Colonic mucosa (tissue), 4 donors: ENCODE measurements at regions not wholly inside any gene's neighbourhood (a gene's known extent, or its start where the extent isn't known, plus 50 kb on each side); places are given as distances from the start of the nearest gene placed in this dataset.
A peak's percentile ranks its signal among the peaks of the same experiment; 100 is the strongest.

ENCODE experiments used
- DNase-seq: peaks from one replicate; pipeline ENCODE4 v3.0.0-alpha.2; 2020
- H3K27ac ChIP-seq: fragments of 200-600 bp; one replicate; pipeline ENCODE4 v1.8.0; 2021
- H3K27me3 ChIP-seq: fragments of 200-600 bp; one replicate; pipeline ENCODE4 v1.8.0; 2021
- H3K36me3 ChIP-seq: fragments of 200-600 bp; one replicate; pipeline ENCODE4 v1.8.0; 2021
- H3K4me1 ChIP-seq: fragments of 200-600 bp; one replicate; pipeline ENCODE4 v1.8.0; 2021; ENCODE audit warnings: mild to moderate bottlenecking
- H3K4me3 ChIP-seq: fragments of 200-600 bp; one replicate; pipeline ENCODE4 v1.8.0; 2021
- H3K9ac ChIP-seq, 2 donors: one replicate each; pipeline ENCODE4 v1.7.0; 2013; ENCODE audit warnings: control low read depth in 2 of 2, low read depth in 2 of 2, low read length in 2 of 2
- H3K9me3 ChIP-seq: fragments of 200-600 bp; one replicate; pipeline ENCODE4 v1.8.0; 2021
- CTCF ChIP-seq: fragments of 200-600 bp; IDR thresholded peaks from one replicate; pipeline ENCODE4 v1.8.0; 2022; ENCODE audit warnings: antibody characterized with exemption, mild to moderate bottlenecking
- intact Hi-C: fragments of 100-400 bp; cut with DNase I; formaldehyde crosslinking; loops from one replicate; pipeline ENCODE4 v1.14.1; 2022
- donor health status: healthy.
- donor health status: DM: no; HTN: no; CAD: no.
- donor health status: DM: no; HTN: no; CAD: no.

DNA sequence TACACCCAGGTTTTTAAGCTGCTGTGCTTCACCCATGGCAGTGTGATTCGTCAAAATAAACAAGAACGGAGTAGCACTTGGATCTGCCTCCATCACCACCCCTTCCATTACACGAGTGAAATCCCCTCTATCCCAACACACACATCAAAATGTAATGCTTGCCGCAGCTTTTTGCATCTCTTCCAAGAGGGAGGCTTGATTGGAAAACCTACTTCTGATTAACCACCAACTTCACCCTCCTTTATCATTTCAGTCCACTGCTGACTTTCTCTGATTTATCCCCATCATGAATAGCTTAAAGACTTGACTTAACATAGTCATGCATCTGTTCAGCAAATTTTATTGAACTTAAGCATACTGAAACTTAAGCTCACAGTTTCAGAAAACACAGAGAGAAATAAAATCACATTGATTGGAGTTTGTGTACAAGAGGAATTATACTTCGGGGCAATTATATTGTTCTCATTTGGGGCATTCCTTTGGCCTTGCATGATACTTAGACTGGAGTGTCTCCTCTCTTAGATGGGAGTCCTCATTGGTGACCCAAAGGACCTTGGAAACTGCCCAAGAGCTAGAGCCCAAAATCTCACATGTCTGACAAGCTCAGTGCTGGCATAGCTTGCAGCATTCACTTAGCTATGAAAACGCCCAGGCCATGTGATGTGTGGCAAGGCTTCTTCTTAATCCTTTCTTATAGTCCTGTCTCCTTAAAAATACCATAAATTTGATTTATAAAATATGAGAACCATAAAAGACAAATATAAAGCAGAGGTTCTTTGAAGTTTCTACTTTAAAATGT lies 124.3 kb upstream of the UMPS start:
- peaks cover 5% of the 10 kb centered on the region for H3K4me1 ChIP-seq
- no peak overlapping the region for H3K4me3 ChIP-seq
- no peak for DNase-seq
- H3K9me3 ChIP-seq: no peaks in the 10 kb centered on the region
- no peak overlapping the region for H3K9ac ChIP-seq
- no peak overlapping the region for H3K27ac ChIP-seq
- no peaks in the 10 kb centered on the region for H3K27me3 ChIP-seq
- no peak for TF ChIP-seq CTCF
- H3K36me3 ChIP-seq: no peaks in the 10 kb centered on the region
- intact Hi-C loops: no loop called here

DNA sequence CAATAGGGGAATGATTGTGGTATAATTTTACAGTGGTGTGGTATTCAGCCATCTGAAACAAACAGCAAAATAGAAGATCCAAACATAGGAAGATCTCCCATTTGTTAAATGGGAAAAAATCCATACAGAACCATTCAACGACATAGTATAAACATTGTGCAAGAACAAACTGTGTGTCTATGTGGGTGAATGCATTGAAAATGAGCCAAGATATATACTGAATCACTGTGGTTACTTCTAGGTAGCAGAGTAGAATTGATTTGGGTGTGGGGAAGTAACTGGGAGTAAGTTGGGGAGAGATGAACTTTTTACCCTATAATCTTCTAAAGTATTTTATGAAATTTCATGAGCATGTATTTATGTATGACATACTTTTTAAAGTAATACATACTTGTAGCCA lies 123.1 kb upstream of the UMPS start:
- intact Hi-C loops: no loop called here
- H3K4me1 ChIP-seq: peaks cover 5% of the 10 kb centered on the region
- no peaks in the 10 kb centered on the region for H3K36me3 ChIP-seq
- H3K4me3 ChIP-seq: no peak overlapping the region
- H3K9me3 ChIP-seq: no peaks in the 10 kb centered on the region
- no peak overlapping the region for H3K9ac ChIP-seq
- H3K27ac ChIP-seq: no peak overlapping the region
- no peak for TF ChIP-seq CTCF
- no peak for DNase-seq
- H3K27me3 ChIP-seq: no peaks in the 10 kb centered on the region

- TF ChIP-seq CTCF: no peak
- DNase-seq: no peak
- H3K36me3 ChIP-seq: no peaks in the 10 kb centered on the region
- H3K27ac ChIP-seq: peak overlapping the region; percentile 29
- H3K27me3 ChIP-seq: no peaks in the 10 kb centered on the region
- H3K9me3 ChIP-seq: no peaks in the 10 kb centered on the region
- H3K4me1 ChIP-seq: peaks cover 5% of the 10 kb centered on the region
- H3K9ac ChIP-seq: no peak overlapping the region
- intact Hi-C loops: no loop called here
- H3K4me3 ChIP-seq: no peak overlapping the region
Observed at GRCh38 chr3:124609402-124609801, 120.8 kb upstream of the UMPS start.

DNA sequence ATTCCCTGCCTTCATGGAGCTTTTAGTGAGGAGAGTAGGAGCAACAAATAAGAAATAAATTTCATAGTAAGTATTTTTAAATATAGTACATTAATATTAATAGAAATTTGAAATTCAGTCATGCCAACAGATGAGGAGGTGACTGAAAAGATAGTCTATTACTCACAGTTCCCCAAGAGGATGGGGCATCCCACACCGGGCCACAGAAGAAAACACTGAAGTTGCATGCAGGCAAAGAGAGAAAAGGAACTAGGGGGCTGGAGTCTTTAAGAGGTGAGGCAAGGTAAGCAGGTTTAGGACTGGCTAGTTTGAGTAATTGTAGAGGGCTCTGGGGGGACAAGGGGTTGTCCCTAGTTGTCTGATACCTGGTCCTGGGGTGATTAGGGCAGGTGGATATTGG lies 120.1 kb upstream of the UMPS start:
- no peaks in the 10 kb centered on the region for H3K9me3 ChIP-seq
- TF ChIP-seq CTCF: no peak
- intact Hi-C loops: no loop called here
- peaks cover 5% of the 10 kb centered on the region for H3K4me1 ChIP-seq
- H3K4me3 ChIP-seq: no peak overlapping the region
- DNase-seq: no peak
- H3K27ac ChIP-seq: peak overlapping the region; percentile 29
- no peaks in the 10 kb centered on the region for H3K27me3 ChIP-seq
- no peaks in the 10 kb centered on the region for H3K36me3 ChIP-seq
- no peak overlapping the region for H3K9ac ChIP-seq

DNA sequence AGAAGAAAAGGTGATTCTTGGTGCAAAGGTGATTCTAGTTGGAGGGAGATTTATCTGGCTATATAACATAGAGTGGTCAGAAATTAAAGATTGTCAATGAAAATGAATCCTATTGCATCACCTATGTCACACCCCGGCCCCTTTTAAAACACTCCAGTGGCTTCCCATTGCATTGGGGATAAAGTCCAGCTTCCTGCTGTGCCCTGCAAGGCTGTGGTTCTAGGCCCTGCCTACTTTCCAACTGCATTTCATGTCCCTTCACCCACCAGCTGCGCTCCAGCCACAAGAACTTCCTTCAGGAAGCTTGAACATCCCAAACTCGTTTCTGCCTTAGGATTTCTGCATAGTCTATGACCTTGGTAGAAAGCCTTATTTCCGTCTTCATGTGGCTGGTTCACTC lies 118.7 kb upstream of the UMPS start:
- no peak overlapping the region for H3K4me3 ChIP-seq
- intact Hi-C loops: no loop called here
- H3K27ac ChIP-seq: peak overlapping the region; percentile 73
- peaks cover 5% of the 10 kb centered on the region for H3K4me1 ChIP-seq
- H3K9ac ChIP-seq: no peak overlapping the region
- H3K9me3 ChIP-seq: no peaks in the 10 kb centered on the region
- no peaks in the 10 kb centered on the region for H3K27me3 ChIP-seq
- DNase-seq: peak; percentile 82
- no peak for TF ChIP-seq CTCF
- H3K36me3 ChIP-seq: no peaks in the 10 kb centered on the region
